RWPE2 (cell line): ENCODE measurements at regions not wholly inside any gene's neighbourhood (a gene's known extent, or its start where the extent isn't known, plus 50 kb on each side); places are given as distances from the start of the nearest gene placed in this dataset.
A peak's percentile ranks its signal among the peaks of the same experiment; 100 is the strongest.

Source experiments
- ATAC-seq: fragments of 200-7000 bp; cut with Tn5 transposase; 3 replicates; pipeline ENCODE4 v1.9.1; 2021; ENCODE audit warnings: low read depth
- DNase-seq: peaks from one replicate; pipeline ENCODE4 v3.0.0-alpha.2; 2020; ENCODE audit warnings: low spot score
- H3K27ac ChIP-seq: fragments of 450-650 bp; 2 replicates; pipeline ENCODE4 v1.5.1; 2017; ENCODE audit warnings: mild to moderate bottlenecking; ENCODE audit not compliant: poor library complexity, severe bottlenecking
- H3K27me3 ChIP-seq: fragments of 250-450 bp; sonication (Bioruptor Pico); 2 replicates; pipeline ENCODE4 v1.5.1; 2021; ENCODE audit warnings: mild to moderate bottlenecking, moderate library complexity; ENCODE audit not compliant: insufficient read depth, poor library complexity, severe bottlenecking
- H3K36me3 ChIP-seq: fragments of 250-450 bp; sonication (Bioruptor Pico); 2 replicates; pipeline ENCODE4 v1.5.1; 2020; ENCODE audit warnings: low read depth, mild to moderate bottlenecking, moderate library complexity
- H3K4me1 ChIP-seq: fragments of 250-450 bp; sonication (Bioruptor Pico); 2 replicates; pipeline ENCODE4 v1.5.1; 2021; ENCODE audit warnings: mild to moderate bottlenecking, moderate library complexity; ENCODE audit not compliant: insufficient read depth, poor library complexity, severe bottlenecking
- H3K4me3 ChIP-seq: fragments of 250-450 bp; sonication (Bioruptor Pico); 2 replicates; pipeline ENCODE4 v1.5.1; 2021; ENCODE audit warnings: mild to moderate bottlenecking, moderate library complexity; ENCODE audit not compliant: severe bottlenecking
- H3K9me3 ChIP-seq: fragments of 250-450 bp; sonication (Bioruptor Pico); 2 replicates; pipeline ENCODE4 v1.5.1; 2021; ENCODE audit warnings: mild to moderate bottlenecking, moderate library complexity; ENCODE audit not compliant: severe bottlenecking
- CTCF ChIP-seq: fragments of 450-650 bp; IDR thresholded peaks from one replicate; pipeline ENCODE4 v1.5.1; 2017; ENCODE audit warnings: mild to moderate bottlenecking, moderate library complexity; ENCODE audit not compliant: poor library complexity, severe bottlenecking

GRCh38 chr3:28980131-28980530 lies 300.7 kb upstream of the RBMS3 start:
- H3K4me1 ChIP-seq = no peaks in the 10 kb centered on the region
- H3K36me3 ChIP-seq = no peaks in the 10 kb centered on the region
- ATAC-seq = no peak
- no peaks in the 10 kb centered on the region for H3K9me3 ChIP-seq
- no peaks in the 10 kb centered on the region for H3K27me3 ChIP-seq
- no peak for TF ChIP-seq CTCF
- DNase-seq = no peak
- no peak overlapping the region for H3K27ac ChIP-seq
- H3K4me3 ChIP-seq = no peak overlapping the region

GRCh38 chr3:28980631-28981030 lies 300.2 kb upstream of the RBMS3 start:
- no peaks in the 10 kb centered on the region for H3K9me3 ChIP-seq
- no peaks in the 10 kb centered on the region for H3K36me3 ChIP-seq
- H3K27ac ChIP-seq = no peak overlapping the region
- no peaks in the 10 kb centered on the region for H3K4me1 ChIP-seq
- ATAC-seq = no peak
- no peaks in the 10 kb centered on the region for H3K27me3 ChIP-seq
- no peak for TF ChIP-seq CTCF
- H3K4me3 ChIP-seq = no peak overlapping the region
- DNase-seq = no peak

GRCh38 chr3:28982906-28983305 lies 298.0 kb upstream of the RBMS3 start:
- Histone ChIP-seq H3K4me1 (no peaks in the 10 kb centered on the region), H3K27me3 (no peaks in the 10 kb centered on the region), H3K9me3 (no peaks in the 10 kb centered on the region), H3K27ac (no peak overlapping the region), H3K36me3 (no peaks in the 10 kb centered on the region), H3K4me3 (no peak overlapping the region)
- no peak for TF ChIP-seq CTCF
- ATAC-seq (no peak), DNase-seq (no peak)

GRCh38 chr3:28986922-28987321 lies 293.9 kb upstream of the RBMS3 start:
- no peak overlapping the region for H3K27ac ChIP-seq
- H3K36me3 ChIP-seq = no peaks in the 10 kb centered on the region
- TF ChIP-seq CTCF = no peak
- no peaks in the 10 kb centered on the region for H3K4me1 ChIP-seq
- no peaks in the 10 kb centered on the region for H3K27me3 ChIP-seq
- ATAC-seq (peak; percentile 55; the same call in 2 of the 3 replicates), DNase-seq (no peak)
- no peak overlapping the region for H3K4me3 ChIP-seq
- no peaks in the 10 kb centered on the region for H3K9me3 ChIP-seq

GRCh38 chr3:28989646-28990089 lies 291.2 kb upstream of the RBMS3 start:
- no peak overlapping the region for H3K27ac ChIP-seq
- DNase-seq = no peak

More at GRCh38 chr3:28989646-28990089, 291.2 kb upstream of the RBMS3 start:
- no peaks in the 10 kb centered on the region for H3K9me3 ChIP-seq
- TF ChIP-seq CTCF = no peak
- no peaks in the 10 kb centered on the region for H3K27me3 ChIP-seq
- no peak overlapping the region for H3K4me3 ChIP-seq
- no peak for ATAC-seq
- H3K36me3 ChIP-seq = no peaks in the 10 kb centered on the region
- H3K4me1 ChIP-seq = no peaks in the 10 kb centered on the region
